ENCODE measurements at regions not wholly inside any gene's neighbourhood (a gene's known extent, or its start where the extent isn't known, plus 50 kb on each side); places are given as distances from the start of the nearest gene placed in this dataset.

GRCh38 chr17:33947762-33948161 is 307.3 kb upstream of the CCL2 start:
- no peaks in the 10 kb centered on the region for H3K4me1 ChIP-seq (ENCODE audit: insufficient read depth)
- intact Hi-C loops (cut with DNase I): no loop called here
- DNase-seq: no peak
- no peak overlapping the region for H3K4me3 ChIP-seq
- H3K27me3 ChIP-seq: no peaks in the 10 kb centered on the region
- H3K27ac ChIP-seq: no peak overlapping the region
- H3K36me3 ChIP-seq: no peaks in the 10 kb centered on the region
- H3K9me3 ChIP-seq: no peaks in the 10 kb centered on the region
- TF ChIP-seq EP300 (IDR thresholded peaks at IDR 0.05): no peak
- no peak for TF ChIP-seq POLR2A (IDR thresholded peaks at IDR 0.05)
- no peak for TF ChIP-seq CTCF (IDR thresholded peaks at IDR 0.05)

GRCh38 chr17:33948309-33948708 is 306.8 kb upstream of the CCL2 start:
- intact Hi-C loops (cut with DNase I): no loop called here
- no peak overlapping the region for H3K4me3 ChIP-seq
- H3K4me1 ChIP-seq (ENCODE audit: insufficient read depth): no peaks in the 10 kb centered on the region
- TF ChIP-seq CTCF (IDR thresholded peaks at IDR 0.05) (no peak), EP300 (IDR thresholded peaks at IDR 0.05) (no peak), POLR2A (IDR thresholded peaks at IDR 0.05) (no peak)
- DNase-seq: no peak
- H3K36me3 ChIP-seq: no peaks in the 10 kb centered on the region
- no peak overlapping the region for H3K27ac ChIP-seq
- no peaks in the 10 kb centered on the region for H3K27me3 ChIP-seq
- WGBS, 3 donors: 62 to 80% (median 70%) methylated on average over 7 of the region's 7 CpGs
- H3K9me3 ChIP-seq: no peaks in the 10 kb centered on the region

GRCh38 chr17:33949100-33949499 is 306.0 kb upstream of the CCL2 start:
- no peak for DNase-seq
- TF ChIP-seq CTCF (IDR thresholded peaks at IDR 0.05) (no peak), POLR2A (IDR thresholded peaks at IDR 0.05) (no peak), EP300 (IDR thresholded peaks at IDR 0.05) (no peak)
- H3K27ac ChIP-seq: no peak overlapping the region
- no peaks in the 10 kb centered on the region for H3K27me3 ChIP-seq
- intact Hi-C loops (cut with DNase I): no loop called here
- 42 to 51% (median 44%) methylated on average over 4 of the region's 4 CpGs for WGBS, 3 donors
- no peaks in the 10 kb centered on the region for H3K9me3 ChIP-seq
- no peak overlapping the region for H3K4me3 ChIP-seq
- no peaks in the 10 kb centered on the region for H3K4me1 ChIP-seq (ENCODE audit: insufficient read depth)
- H3K36me3 ChIP-seq: no peaks in the 10 kb centered on the region

- 59 to 70% (median 68%) methylated on average over 6 of the region's 6 CpGs for WGBS, 3 donors
Measured at GRCh38 chr17:33950061-33950460, 305.0 kb upstream of the CCL2 start.

More at GRCh38 chr17:33950061-33950460, 305.0 kb upstream of the CCL2 start:
- H3K4me1 ChIP-seq (ENCODE audit: insufficient read depth): no peaks in the 10 kb centered on the region
- intact Hi-C loops (cut with DNase I): no loop called here
- H3K36me3 ChIP-seq: no peaks in the 10 kb centered on the region
- no peaks in the 10 kb centered on the region for H3K9me3 ChIP-seq
- no peak overlapping the region for H3K27ac ChIP-seq
- no peak for DNase-seq
- H3K4me3 ChIP-seq: no peak overlapping the region
- TF ChIP-seq POLR2A (IDR thresholded peaks at IDR 0.05) (no peak), EP300 (IDR thresholded peaks at IDR 0.05) (no peak), CTCF (IDR thresholded peaks at IDR 0.05) (no peak)
- no peaks in the 10 kb centered on the region for H3K27me3 ChIP-seq
